MM.1S (cell line): ENCODE measurements at regions not wholly inside any gene's neighbourhood (a gene's known extent, or its start where the extent isn't known, plus 50 kb on each side); places are given as distances from the start of the nearest gene placed in this dataset.

Experiments
- DNase-seq: peaks from one replicate; pipeline ENCODE4 v3.0.0-alpha.2; 2015
- H2AFZ ChIP-seq: fragments of 300-600 bp; sonication (generic); 2 replicates; pipeline ENCODE4 v1.6.0; 2016; ENCODE audit warnings: antibody characterized with exemption, low read length
- H3F3A ChIP-seq: fragments of 300-600 bp; sonication (generic); 2 replicates; pipeline ENCODE4 v1.6.1; 2016; ENCODE audit warnings: mild to moderate bottlenecking, antibody characterized with exemption, low read length, moderate library complexity, mixed read lengths; ENCODE audit not compliant: insufficient read depth
- H3K27ac ChIP-seq: fragments of 300-600 bp; sonication (generic); 2 replicates; pipeline ENCODE4 v1.5.1; 2016; ENCODE audit warnings: mild to moderate bottlenecking, low read length
- H3K27me3 ChIP-seq: fragments of 300-600 bp; sonication (generic); replicated peaks from 2 replicates; pipeline ENCODE4 v1.6.0; 2016; ENCODE audit warnings: low read length; ENCODE audit not compliant: insufficient read depth
- H3K36me3 ChIP-seq: fragments of 300-600 bp; sonication (generic); replicated peaks from 2 replicates; pipeline ENCODE4 v1.6.1; 2016; ENCODE audit warnings: mild to moderate bottlenecking, low read length, mixed read lengths; ENCODE audit not compliant: insufficient read depth
- H3K4me1 ChIP-seq: fragments of 300-600 bp; sonication (generic); 2 replicates; pipeline ENCODE4 v1.6.1; 2016; ENCODE audit warnings: low read length, mixed read lengths
- H3K4me2 ChIP-seq: fragments of 300-600 bp; sonication (generic); 2 replicates; pipeline ENCODE4 v1.6.0; 2016; ENCODE audit warnings: low read depth, low read length
- H3K4me3 ChIP-seq: fragments of 300-600 bp; sonication (generic); 2 replicates; pipeline ENCODE4 v1.5.1; 2016; ENCODE audit warnings: low read length, mixed read lengths
- H3K79me2 ChIP-seq: fragments of 300-600 bp; sonication (generic); 2 replicates; pipeline ENCODE4 v1.6.1; 2016; ENCODE audit warnings: mixed run types, low read length, mixed read lengths
- H3K9ac ChIP-seq: fragments of 300-600 bp; sonication (generic); 2 replicates; pipeline ENCODE4 v1.6.1; 2016; ENCODE audit warnings: low read length, mixed read lengths
- H3K9me2 ChIP-seq: fragments of 300-600 bp; sonication (generic); replicated peaks from 2 replicates; pipeline ENCODE4 v1.6.1; 2016; ENCODE audit warnings: mild to moderate bottlenecking, low read length, mixed read lengths; ENCODE audit not compliant: insufficient read depth
- H3K9me3 ChIP-seq: fragments of 300-600 bp; sonication (generic); replicated peaks from 2 replicates; pipeline ENCODE4 v1.6.1; 2016; ENCODE audit warnings: mild to moderate bottlenecking, low read length, mixed read lengths; ENCODE audit not compliant: insufficient read depth
- H4K20me1 ChIP-seq: fragments of 300-600 bp; sonication (generic); 2 replicates; pipeline ENCODE4 v1.6.1; 2016; ENCODE audit warnings: mild to moderate bottlenecking, low read length, moderate library complexity, mixed read lengths; ENCODE audit not compliant: insufficient read depth
- EZH2 ChIP-seq: fragments of 300-600 bp; sonication (generic); optimal IDR thresholded peaks from 2 replicates; pipeline ENCODE3; 2017; ENCODE audit warnings: low read depth, mild to moderate bottlenecking, antibody characterized with exemption, low read length, mixed read lengths
- EZH2phosphoT487 ChIP-seq: fragments of 300-600 bp; sonication (generic); IDR thresholded peaks from 2 replicates; pipeline ENCODE4 v1.6.1; 2018; ENCODE audit warnings: antibody characterized with exemption, low read length
- TF ChIP-seq, protein P1 (sequence below): fragments of 300-600 bp; sonication (generic); IDR thresholded peaks from 2 replicates; pipeline ENCODE4 v1.5.1; 2016; ENCODE audit warnings: antibody characterized with exemption, low read length, mixed read lengths

DNA sequence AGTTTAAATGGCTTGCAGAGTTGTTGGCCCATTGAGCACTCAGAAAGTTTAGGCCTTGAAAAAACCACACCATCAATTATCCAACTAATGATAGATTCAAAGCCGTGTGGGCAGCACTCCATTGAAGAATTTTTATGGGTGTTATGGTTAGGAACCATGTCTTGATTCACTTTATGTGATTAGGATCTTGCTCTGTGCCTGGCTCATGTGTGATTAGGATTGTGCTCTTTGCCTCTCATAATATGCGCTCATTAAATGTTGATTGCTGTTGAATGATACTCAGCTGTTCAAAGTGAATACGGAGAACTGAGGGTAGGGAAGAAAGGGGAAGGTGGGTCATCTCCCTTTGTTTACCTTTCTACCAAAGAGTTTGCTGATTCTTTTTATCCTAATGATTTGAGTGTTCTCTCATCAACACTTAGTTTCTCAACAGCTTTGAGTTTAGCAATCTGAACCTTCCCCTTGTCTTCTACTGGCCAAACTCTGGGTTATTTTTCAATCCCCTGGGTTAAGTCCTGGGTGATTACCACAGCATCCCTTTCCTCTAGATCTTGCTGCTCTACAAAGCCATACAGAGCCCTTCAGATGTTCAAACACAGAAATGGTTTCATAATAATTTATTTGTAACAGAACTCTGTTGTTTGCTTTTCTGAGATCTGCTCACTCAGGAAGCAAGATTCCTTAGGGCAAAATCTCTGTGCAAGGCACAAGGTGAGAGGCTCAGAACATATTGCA lies 668.8 kb upstream of the RGMB start:
- H3K36me3 ChIP-seq: no peaks in the 10 kb centered on the region
- no peak overlapping the region for H3K27ac ChIP-seq
- H3F3A ChIP-seq: no peaks in the 10 kb centered on the region
- no peaks in the 10 kb centered on the region for H3K4me1 ChIP-seq
- no peaks in the 10 kb centered on the region for H3K9me2 ChIP-seq
- no peak for DNase-seq
- no peaks in the 10 kb centered on the region for H3K27me3 ChIP-seq
- H2AFZ ChIP-seq: no peak overlapping the region
- H3K4me3 ChIP-seq: no peak overlapping the region
- no peaks in the 10 kb centered on the region for H3K9me3 ChIP-seq
- H3K4me2 ChIP-seq: no peak overlapping the region
- no peak for TF ChIP-seq EZH2
- TF ChIP-seq, protein P1, sequence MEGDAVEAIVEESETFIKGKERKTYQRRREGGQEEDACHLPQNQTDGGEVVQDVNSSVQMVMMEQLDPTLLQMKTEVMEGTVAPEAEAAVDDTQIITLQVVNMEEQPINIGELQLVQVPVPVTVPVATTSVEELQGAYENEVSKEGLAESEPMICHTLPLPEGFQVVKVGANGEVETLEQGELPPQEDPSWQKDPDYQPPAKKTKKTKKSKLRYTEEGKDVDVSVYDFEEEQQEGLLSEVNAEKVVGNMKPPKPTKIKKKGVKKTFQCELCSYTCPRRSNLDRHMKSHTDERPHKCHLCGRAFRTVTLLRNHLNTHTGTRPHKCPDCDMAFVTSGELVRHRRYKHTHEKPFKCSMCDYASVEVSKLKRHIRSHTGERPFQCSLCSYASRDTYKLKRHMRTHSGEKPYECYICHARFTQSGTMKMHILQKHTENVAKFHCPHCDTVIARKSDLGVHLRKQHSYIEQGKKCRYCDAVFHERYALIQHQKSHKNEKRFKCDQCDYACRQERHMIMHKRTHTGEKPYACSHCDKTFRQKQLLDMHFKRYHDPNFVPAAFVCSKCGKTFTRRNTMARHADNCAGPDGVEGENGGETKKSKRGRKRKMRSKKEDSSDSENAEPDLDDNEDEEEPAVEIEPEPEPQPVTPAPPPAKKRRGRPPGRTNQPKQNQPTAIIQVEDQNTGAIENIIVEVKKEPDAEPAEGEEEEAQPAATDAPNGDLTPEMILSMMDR: no peak
- no peak for TF ChIP-seq EZH2phosphoT487
- H3K79me2 ChIP-seq: no peaks in the 10 kb centered on the region
- H4K20me1 ChIP-seq: no peaks in the 10 kb centered on the region
- no peak overlapping the region for H3K9ac ChIP-seq

DNA sequence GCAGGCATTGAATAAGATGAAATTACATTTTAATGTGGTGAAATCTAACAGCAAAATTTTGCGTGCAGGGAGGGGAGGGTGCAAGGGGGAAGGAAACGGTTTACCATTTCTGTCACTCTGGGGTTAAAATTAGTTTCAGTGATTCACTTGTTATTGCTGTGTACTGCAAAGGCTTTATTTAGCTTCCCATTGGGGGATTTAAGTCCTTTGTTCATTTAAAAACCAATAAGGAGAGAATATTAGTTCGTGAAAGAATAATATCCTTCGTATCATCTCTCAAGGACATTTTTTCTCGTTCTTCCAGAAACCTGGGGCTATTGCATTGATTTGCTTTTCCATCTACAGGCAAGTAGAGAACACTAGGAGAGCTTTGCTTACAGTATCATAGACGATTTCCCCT lies 667.8 kb upstream of the RGMB start:
- Histone ChIP-seq H3K9ac (no peak overlapping the region), H3K36me3 (no peaks in the 10 kb centered on the region), H3K79me2 (no peaks in the 10 kb centered on the region), H3K4me1 (no peaks in the 10 kb centered on the region), H3K9me3 (no peaks in the 10 kb centered on the region), H3K9me2 (no peaks in the 10 kb centered on the region), H3K4me3 (no peak overlapping the region), H3K27ac (no peak overlapping the region), H3F3A (no peaks in the 10 kb centered on the region), H2AFZ (no peak overlapping the region), H3K4me2 (no peak overlapping the region), H3K27me3 (no peaks in the 10 kb centered on the region), H4K20me1 (no peaks in the 10 kb centered on the region)
- no peak for DNase-seq
- TF ChIP-seq, protein P1: no peak
- TF ChIP-seq EZH2phosphoT487: no peak
- no peak for TF ChIP-seq EZH2

DNA sequence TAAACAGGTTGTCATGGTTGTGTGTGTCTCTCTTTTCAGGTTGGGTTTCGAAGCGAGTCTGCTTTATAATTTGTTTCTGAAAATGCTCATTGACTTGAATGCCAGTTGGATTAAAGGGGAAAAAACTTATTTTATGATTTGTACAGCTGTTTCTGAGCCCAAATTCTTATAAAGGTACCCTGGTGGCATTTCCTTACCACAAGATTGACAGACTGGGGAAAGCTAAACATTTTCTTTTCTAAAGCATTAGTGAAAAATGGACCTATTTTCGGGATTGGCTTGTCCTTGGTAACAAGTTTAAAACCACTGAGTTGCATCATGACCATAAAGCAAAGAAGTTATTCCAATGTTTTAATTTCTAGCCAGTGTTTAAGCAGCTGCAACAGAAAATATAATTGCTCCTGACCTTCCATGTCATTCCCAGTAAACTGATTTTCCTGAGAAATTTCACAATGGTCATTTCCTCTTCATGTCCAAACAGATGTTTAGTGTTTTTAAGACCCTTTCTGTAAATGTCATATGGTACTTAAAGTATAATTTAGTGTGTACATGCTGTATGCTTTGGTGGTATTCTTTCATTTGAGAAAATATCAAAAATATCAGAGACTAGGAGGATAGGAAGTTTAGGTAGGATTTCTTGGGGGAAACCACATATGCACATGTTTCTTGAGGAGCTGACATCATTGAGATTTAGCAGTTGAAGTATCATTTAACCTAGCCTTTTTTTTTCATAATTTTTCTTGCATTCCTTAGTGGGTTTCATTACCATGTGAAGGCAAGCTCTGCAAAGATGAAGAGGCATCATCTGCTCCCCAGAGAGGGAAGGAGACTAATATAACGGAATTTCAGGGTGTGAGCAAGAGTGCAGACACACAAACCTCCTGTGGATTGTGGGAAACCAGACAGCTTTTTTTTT lies 667.1 kb upstream of the RGMB start:
- no peaks in the 10 kb centered on the region for H3K79me2 ChIP-seq
- no peak overlapping the region for H3K27ac ChIP-seq
- H3K9ac ChIP-seq: no peak overlapping the region
- no peak overlapping the region for H3K4me3 ChIP-seq
- H3K27me3 ChIP-seq: no peaks in the 10 kb centered on the region
- no peak for DNase-seq
- no peaks in the 10 kb centered on the region for H3K9me3 ChIP-seq
- H4K20me1 ChIP-seq: no peaks in the 10 kb centered on the region
- no peak overlapping the region for H2AFZ ChIP-seq
- no peaks in the 10 kb centered on the region for H3K9me2 ChIP-seq
- no peaks in the 10 kb centered on the region for H3K36me3 ChIP-seq
- H3F3A ChIP-seq: no peaks in the 10 kb centered on the region
- H3K4me2 ChIP-seq: no peak overlapping the region
- H3K4me1 ChIP-seq: no peaks in the 10 kb centered on the region
- TF ChIP-seq EZH2 (no peak), EZH2phosphoT487 (no peak)
- TF ChIP-seq, protein P1: no peak
